ENCODE measurements at regions not wholly inside any gene's neighbourhood (a gene's known extent, or its start where the extent isn't known, plus 50 kb on each side); places are given as distances from the start of the nearest gene placed in this dataset.
"Not testable (repeated sequence)": the region's sequence is repeated elsewhere in the genome, so short reads cannot be mapped to it uniquely, and the experiment has no call there.

GRCh38 chr3:87833039-87833377 lies 225.8 kb downstream of the CGGBP1 start:
- no peaks in the 10 kb centered on the region for H3K27me3 ChIP-seq (ENCODE audit: control insufficient read depth in 2 of 2, insufficient read depth in 2 of 2, low read length in 2 of 2)
- H3K4me1 ChIP-seq (ENCODE audit: control insufficient read depth in 2 of 2, insufficient read depth in 2 of 2, low read length in 2 of 2), result no peaks in the 10 kb centered on the region
- CTCF ChIA-PET, result no interaction called here
- Mint-ChIP-seq H3K9me3 (no peaks in the 10 kb centered on the region), H3K36me3 (no peaks in the 10 kb centered on the region), H3K27me3 (no peaks in the 10 kb centered on the region), H3K4me1 (no peaks in the 10 kb centered on the region), H3K27ac (no peak overlapping the region), H3K4me3 (no peak overlapping the region)
- H3K36me3 ChIP-seq (ENCODE audit: control insufficient read depth in 2 of 3, insufficient read depth in 3 of 3, low read length in 3 of 3), result no peaks in the 10 kb centered on the region
- DNase-seq, result no peak
- no peaks in the 10 kb centered on the region for H3K9me3 ChIP-seq (ENCODE audit: control insufficient read depth in 2 of 3, low read length in 3 of 3)
- no peak overlapping the region for H3K4me3 ChIP-seq (ENCODE audit: low read length)
- POLR2A ChIA-PET, result no interaction called here
- intact Hi-C loops (cut with micrococcal nuclease), result no loop called here
- no peak overlapping the region for H3K27ac ChIP-seq (ENCODE audit: low read depth, low read length)
- no peak for ATAC-seq

DNA sequence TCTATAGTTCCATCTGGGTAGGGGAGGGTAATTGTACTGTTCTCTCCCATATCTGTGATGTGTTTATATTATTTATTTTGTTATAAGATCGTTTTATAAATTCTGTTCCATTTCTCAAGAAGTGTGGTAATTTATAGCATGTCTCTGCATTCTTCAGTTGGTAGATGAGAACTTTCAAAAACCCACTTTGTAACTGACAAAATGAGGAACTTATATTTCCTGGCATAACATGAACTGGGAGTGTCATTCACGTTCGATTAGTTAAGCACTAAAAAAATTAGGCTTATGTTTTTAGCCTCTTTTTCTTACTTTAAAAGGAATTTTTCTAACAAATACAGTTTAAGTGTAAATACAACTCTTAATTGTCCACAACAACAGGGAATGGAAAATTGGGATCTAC lies 230.8 kb downstream of the CGGBP1 start:
- ChIA-PET POLR2A (no interaction called here), CTCF (no interaction called here)
- Mint-ChIP-seq H3K27ac (no peak overlapping the region), H3K4me3 (no peak overlapping the region), H3K4me1 (no peaks in the 10 kb centered on the region), H3K27me3 (peaks cover 0 to 11% (median 6%) of the 10 kb centered on the region in 5 donors), H3K36me3 (no peaks in the 10 kb centered on the region), H3K9me3 (peaks cover 0 to 3% (median 0%) of the 10 kb centered on the region in 11 donors)
- Histone ChIP-seq H3K4me1 (ENCODE audit: control insufficient read depth in 2 of 2, insufficient read depth in 2 of 2, low read length in 2 of 2) (no peaks in the 10 kb centered on the region), H3K9me3 (ENCODE audit: control insufficient read depth in 2 of 3, low read length in 3 of 3) (no peaks in the 10 kb centered on the region), H3K4me3 (ENCODE audit: low read length) (no peak overlapping the region), H3K27ac (ENCODE audit: low read depth, low read length) (no peak overlapping the region), H3K36me3 (ENCODE audit: control insufficient read depth in 2 of 3, insufficient read depth in 3 of 3, low read length in 3 of 3) (no peaks in the 10 kb centered on the region), H3K27me3 (ENCODE audit: control insufficient read depth in 2 of 2, insufficient read depth in 2 of 2, low read length in 2 of 2) (no peaks in the 10 kb centered on the region)
- DNase-seq (no peak), ATAC-seq (no peak)
- intact Hi-C loops (cut with micrococcal nuclease), result no loop called here

DNA sequence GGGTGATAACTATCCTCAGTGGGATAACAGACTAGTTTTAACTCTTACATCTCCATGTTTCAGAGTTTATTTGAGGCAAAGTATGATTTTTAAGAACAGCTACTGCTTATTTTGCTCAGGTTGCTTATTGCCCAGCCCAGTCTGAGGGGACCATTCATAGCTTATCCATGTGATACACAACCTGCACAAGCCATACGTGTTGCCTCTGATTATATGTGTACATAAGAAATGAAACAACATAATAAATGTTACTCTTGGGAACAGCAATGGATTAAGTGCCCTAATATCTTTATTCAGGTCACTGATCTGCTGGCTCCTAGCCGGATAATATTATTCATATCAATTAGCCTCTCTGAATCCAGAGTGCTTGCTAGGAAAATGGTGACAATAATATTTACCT lies 236.2 kb downstream of the CGGBP1 start:
- H3K9me3 Mint-ChIP-seq, result peaks cover 0 to 3% (median 0%) of the 10 kb centered on the region in 11 donors
- H3K4me1 Mint-ChIP-seq, result no peaks in the 10 kb centered on the region
- ChIA-PET CTCF (no interaction called here), POLR2A (no interaction called here)
- peaks cover 0 to 14% (median 8%) of the 10 kb centered on the region in 5 donors for H3K27me3 Mint-ChIP-seq
- no peak overlapping the region for H3K4me3 Mint-ChIP-seq
- H3K36me3 Mint-ChIP-seq, result no peaks in the 10 kb centered on the region
- no peaks in the 10 kb centered on the region for H3K27me3 ChIP-seq (ENCODE audit: control insufficient read depth in 2 of 2, insufficient read depth in 2 of 2, low read length in 2 of 2)
- intact Hi-C loops (cut with micrococcal nuclease), result no loop called here
- H3K4me3 ChIP-seq (ENCODE audit: low read length), result no peak overlapping the region
- H3K9me3 ChIP-seq (ENCODE audit: control insufficient read depth in 2 of 3, low read length in 3 of 3), result no peaks in the 10 kb centered on the region
- H3K36me3 ChIP-seq (ENCODE audit: control insufficient read depth in 2 of 3, insufficient read depth in 3 of 3, low read length in 3 of 3), result no peaks in the 10 kb centered on the region
- ATAC-seq (no peak), DNase-seq (no peak)
- no peak overlapping the region for H3K27ac Mint-ChIP-seq
- no peak overlapping the region for H3K27ac ChIP-seq (ENCODE audit: low read depth, low read length)
- H3K4me1 ChIP-seq (ENCODE audit: control insufficient read depth in 2 of 2, insufficient read depth in 2 of 2, low read length in 2 of 2), result no peaks in the 10 kb centered on the region

DNA sequence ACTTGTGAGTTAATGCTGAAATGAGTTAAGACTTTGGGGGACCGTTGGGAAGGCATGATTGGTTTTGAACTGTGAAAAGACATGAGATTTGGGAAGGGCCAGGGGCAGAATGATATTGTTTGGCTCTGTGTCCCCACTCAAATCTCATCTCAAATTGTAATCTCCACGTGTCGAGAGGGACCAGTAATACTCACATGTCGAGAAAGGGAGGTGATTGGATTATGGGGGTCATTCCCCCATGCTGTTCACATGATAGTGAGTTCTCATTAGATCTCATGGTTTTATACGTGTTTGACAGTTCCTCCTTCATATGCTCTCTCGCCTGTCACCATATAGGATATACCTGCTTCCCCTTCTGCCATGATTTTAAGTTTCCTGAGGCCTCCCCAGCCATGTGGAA lies 245.3 kb downstream of the CGGBP1 start:
- H3K4me1 ChIP-seq (ENCODE audit: control insufficient read depth in 2 of 2, insufficient read depth in 2 of 2, low read length in 2 of 2); POLR2A ChIA-PET; H3K4me1 Mint-ChIP-seq; DNase-seq; H3K27ac ChIP-seq (ENCODE audit: low read depth, low read length); H3K4me3 ChIP-seq (ENCODE audit: low read length); CTCF ChIA-PET; H3K36me3 ChIP-seq (ENCODE audit: control insufficient read depth in 2 of 3, insufficient read depth in 3 of 3, low read length in 3 of 3); intact Hi-C loops (cut with micrococcal nuclease); H3K36me3 Mint-ChIP-seq; H3K4me3 Mint-ChIP-seq; H3K27ac Mint-ChIP-seq; ATAC-seq; H3K27me3 ChIP-seq (ENCODE audit: control insufficient read depth in 2 of 2, insufficient read depth in 2 of 2, low read length in 2 of 2); H3K9me3 ChIP-seq (ENCODE audit: control insufficient read depth in 2 of 3, low read length in 3 of 3): not testable (repeated sequence)
- Mint-ChIP-seq H3K9me3 (peaks cover 0 to 12% (median 1%) of the 10 kb centered on the region in 11 donors), H3K27me3 (peaks cover 0 to 38% (median 18%) of the 10 kb centered on the region in 5 donors)

DNA sequence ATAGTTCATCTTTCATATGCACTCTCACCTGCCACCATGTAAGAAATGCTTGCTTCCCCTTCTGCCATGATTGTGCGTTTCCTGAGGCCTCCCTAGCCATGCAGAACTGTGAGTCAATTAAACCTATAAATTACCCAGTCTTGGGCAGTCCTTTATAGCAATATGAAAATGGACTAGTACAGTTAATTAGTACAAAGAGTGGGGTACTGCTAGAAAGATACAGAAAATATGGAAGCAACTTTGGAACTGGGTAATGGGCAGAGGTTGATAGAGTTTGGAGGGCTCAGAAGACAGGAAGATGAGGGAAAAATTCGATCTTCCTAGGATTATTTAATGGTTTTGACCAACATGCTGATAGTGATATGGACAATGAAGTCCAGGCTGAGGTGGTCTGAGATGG lies 246.9 kb downstream of the CGGBP1 start:
- no peak overlapping the region for H3K27ac Mint-ChIP-seq
- H3K9me3 Mint-ChIP-seq, result peaks cover 0 to 12% (median 1%) of the 10 kb centered on the region in 11 donors

DNA sequence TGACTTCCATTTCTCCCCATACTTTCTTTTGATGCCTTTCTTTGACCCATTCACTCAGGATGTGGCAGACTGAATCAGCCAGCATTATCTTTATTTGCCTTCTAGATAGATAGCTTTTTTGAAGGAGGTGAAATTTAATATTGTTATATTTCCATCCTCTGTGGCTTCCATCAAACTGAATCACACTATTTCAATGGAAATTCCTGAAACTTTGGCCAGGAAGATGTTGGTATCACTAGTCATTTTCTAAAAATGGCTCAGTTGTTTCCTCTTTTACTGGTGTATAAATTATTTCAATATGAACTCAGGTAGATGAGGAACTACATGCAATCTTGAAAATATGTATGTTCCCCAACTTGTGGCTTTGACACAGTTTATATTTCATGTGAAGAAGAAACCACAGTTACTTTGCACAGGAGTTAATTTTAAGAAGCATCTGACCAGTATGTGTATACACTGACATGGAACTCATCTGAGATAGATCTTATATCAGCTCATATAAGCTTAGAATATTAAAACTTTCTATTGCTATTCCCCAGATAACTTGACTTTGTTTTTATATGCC lies 248.3 kb downstream of the CGGBP1 start:
- H3K27ac Mint-ChIP-seq, result no peak overlapping the region
- no peak overlapping the region for H3K4me3 Mint-ChIP-seq
- CTCF ChIA-PET, result no interaction called here

More for the DNA sequence above, 246.9 kb downstream of the CGGBP1 start:
- POLR2A ChIA-PET, result no interaction called here
- Histone ChIP-seq H3K4me3 (ENCODE audit: low read length) (no peak overlapping the region), H3K9me3 (ENCODE audit: control insufficient read depth in 2 of 3, low read length in 3 of 3) (no peaks in the 10 kb centered on the region), H3K27ac (ENCODE audit: low read depth, low read length) (no peak overlapping the region), H3K27me3 (ENCODE audit: control insufficient read depth in 2 of 2, insufficient read depth in 2 of 2, low read length in 2 of 2) (no peaks in the 10 kb centered on the region), H3K4me1 (ENCODE audit: control insufficient read depth in 2 of 2, insufficient read depth in 2 of 2, low read length in 2 of 2) (no peaks in the 10 kb centered on the region), H3K36me3 (ENCODE audit: control insufficient read depth in 2 of 3, insufficient read depth in 3 of 3, low read length in 3 of 3) (no peaks in the 10 kb centered on the region)
- no peak for DNase-seq
- no peak for ATAC-seq
- Mint-ChIP-seq H3K36me3 (no peaks in the 10 kb centered on the region), H3K4me1 (peaks cover 0 to 4% (median 1%) of the 10 kb centered on the region in 7 donors), H3K4me3 (no peak overlapping the region), H3K27me3 (peaks cover under 1 to 52% (median 21%) of the 10 kb centered on the region in 5 donors)
- intact Hi-C loops (cut with micrococcal nuclease), result no loop called here
- CTCF ChIA-PET, result no interaction called here

GRCh38 chr3:87805670-87806069 lies 253.1 kb downstream of the CGGBP1 start:
- no peaks in the 10 kb centered on the region for H3K4me1 ChIP-seq (ENCODE audit: control insufficient read depth in 2 of 2, insufficient read depth in 2 of 2, low read length in 2 of 2)
- H3K9me3 ChIP-seq (ENCODE audit: control insufficient read depth in 2 of 3, low read length in 3 of 3), result no peaks in the 10 kb centered on the region
- H3K36me3 ChIP-seq (ENCODE audit: control insufficient read depth in 2 of 3, insufficient read depth in 3 of 3, low read length in 3 of 3), result no peaks in the 10 kb centered on the region
- intact Hi-C loops (cut with micrococcal nuclease), result no loop called here
- ATAC-seq, result no peak
- Mint-ChIP-seq H3K9me3 (peaks cover 0 to 1% (median 0%) of the 10 kb centered on the region in 11 donors), H3K4me1 (peaks cover 0 to 11% (median 0%) of the 10 kb centered on the region in 7 donors), H3K36me3 (no peaks in the 10 kb centered on the region), H3K27ac (no peak overlapping the region), H3K4me3 (no peak overlapping the region), H3K27me3 (peaks cover 7 to 43% (median 13%) of the 10 kb centered on the region in 5 donors)
- ChIA-PET CTCF (no interaction called here), POLR2A (no interaction called here)
- H3K27me3 ChIP-seq (ENCODE audit: control insufficient read depth in 2 of 2, insufficient read depth in 2 of 2, low read length in 2 of 2), result no peaks in the 10 kb centered on the region
- no peak overlapping the region for H3K27ac ChIP-seq (ENCODE audit: low read depth, low read length)
- no peak for DNase-seq
- no peak overlapping the region for H3K4me3 ChIP-seq (ENCODE audit: low read length)

More for the DNA sequence above, 248.3 kb downstream of the CGGBP1 start:
- no peaks in the 10 kb centered on the region for H3K27me3 ChIP-seq (ENCODE audit: control insufficient read depth in 2 of 2, insufficient read depth in 2 of 2, low read length in 2 of 2)
- H3K36me3 ChIP-seq (ENCODE audit: control insufficient read depth in 2 of 3, insufficient read depth in 3 of 3, low read length in 3 of 3), result no peaks in the 10 kb centered on the region
- no peak overlapping the region for H3K27ac ChIP-seq (ENCODE audit: low read depth, low read length)
- intact Hi-C loops (cut with micrococcal nuclease), result no loop called here
- no peak overlapping the region for H3K4me3 ChIP-seq (ENCODE audit: low read length)
- POLR2A ChIA-PET, result no interaction called here
- ATAC-seq (no peak), DNase-seq (no peak)
- no peaks in the 10 kb centered on the region for H3K9me3 ChIP-seq (ENCODE audit: control insufficient read depth in 2 of 3, low read length in 3 of 3)
- Mint-ChIP-seq H3K4me1 (peaks cover 0 to 11% (median 4%) of the 10 kb centered on the region in 7 donors), H3K9me3 (peaks cover 0 to 12% (median 1%) of the 10 kb centered on the region in 11 donors), H3K27me3 (peaks cover 5 to 49% (median 21%) of the 10 kb centered on the region in 5 donors), H3K36me3 (no peaks in the 10 kb centered on the region)
- H3K4me1 ChIP-seq (ENCODE audit: control insufficient read depth in 2 of 2, insufficient read depth in 2 of 2, low read length in 2 of 2), result no peaks in the 10 kb centered on the region

Data from naive thymus-derived CD4-positive, alpha-beta T cell (primary cell).